Mesothelial cell of epicardium (in vitro differentiated cells): ENCODE measurements at regions not wholly inside any gene's neighbourhood (a gene's known extent, or its start where the extent isn't known, plus 50 kb on each side); places are given as distances from the start of the nearest gene placed in this dataset.

ENCODE experiments used
- DNase-seq, 2 experiments: peaks; one replicate each; pipeline ENCODE4 v3.0.0; 2021; ENCODE audit warnings: low spot score in 2 of 2; ENCODE audit not compliant: unreplicated experiment in 2 of 2
- H3K27ac Mint-ChIP-seq: 2 replicates; pipeline ENCODE4 v1.8.0; 2021; ENCODE audit warnings: mixed read lengths
- H3K27me3 Mint-ChIP-seq: 2 replicates; pipeline ENCODE4 v1.8.0; 2021; ENCODE audit warnings: low read depth, mixed read lengths
- H3K36me3 Mint-ChIP-seq: 2 replicates; pipeline ENCODE4 v1.8.0; 2021; ENCODE audit warnings: mixed read lengths
- H3K4me1 Mint-ChIP-seq: 2 replicates; pipeline ENCODE4 v1.8.0; 2021; ENCODE audit warnings: mixed read lengths
- H3K4me3 Mint-ChIP-seq: 2 replicates; pipeline ENCODE4 v1.8.0; 2021; ENCODE audit warnings: mild to moderate bottlenecking, moderate library complexity, mixed read lengths
- H3K9me3 Mint-ChIP-seq: 2 replicates; pipeline ENCODE4 v1.8.0; 2021; ENCODE audit warnings: mixed read lengths
- CTCF ChIP-seq: fragments of 200-600 bp; sonication (generic); IDR thresholded peaks from one replicate; pipeline ENCODE4 v1.5.0; 2021; ENCODE audit warnings: antibody characterized with exemption; ENCODE audit not compliant: unreplicated experiment

GRCh38 chr5:73290242-73290641 is 117.2 kb downstream of the TMEM174 start:
- H3K9me3 Mint-ChIP-seq, result no peaks in the 10 kb centered on the region
- no peak overlapping the region for H3K27ac Mint-ChIP-seq
- peaks cover 50% of the 10 kb centered on the region for H3K27me3 Mint-ChIP-seq

GRCh38 chr5:73288803-73289720 is 116.1 kb downstream of the TMEM174 start:
- peaks cover 20% of the 10 kb centered on the region for H3K4me1 Mint-ChIP-seq
- H3K27ac Mint-ChIP-seq, result no peak overlapping the region
- DNase-seq, result no peak
- peaks cover 49% of the 10 kb centered on the region for H3K27me3 Mint-ChIP-seq
- no peak overlapping the region for H3K4me3 Mint-ChIP-seq
- TF ChIP-seq CTCF, result no peak
- H3K36me3 Mint-ChIP-seq, result no peaks in the 10 kb centered on the region
- no peaks in the 10 kb centered on the region for H3K9me3 Mint-ChIP-seq

More at GRCh38 chr5:73290242-73290641, 117.2 kb downstream of the TMEM174 start:
- peaks cover 15% of the 10 kb centered on the region for H3K4me1 Mint-ChIP-seq
- H3K36me3 Mint-ChIP-seq, result no peaks in the 10 kb centered on the region
- DNase-seq, result no peak
- H3K4me3 Mint-ChIP-seq, result no peak overlapping the region
- no peak for TF ChIP-seq CTCF

GRCh38 chr5:73286896-73287295 is 113.9 kb downstream of the TMEM174 start:
- H3K4me1 Mint-ChIP-seq, result peaks cover 29% of the 10 kb centered on the region
- no peak overlapping the region for H3K4me3 Mint-ChIP-seq
- H3K27ac Mint-ChIP-seq, result no peak overlapping the region
- H3K36me3 Mint-ChIP-seq, result no peaks in the 10 kb centered on the region
- peaks cover 62% of the 10 kb centered on the region for H3K27me3 Mint-ChIP-seq
- no peak for TF ChIP-seq CTCF
- no peak for DNase-seq
- no peaks in the 10 kb centered on the region for H3K9me3 Mint-ChIP-seq

- H3K27me3 Mint-ChIP-seq, result peaks cover 50% of the 10 kb centered on the region
- DNase-seq, result no peak
- H3K36me3 Mint-ChIP-seq, result no peaks in the 10 kb centered on the region
- H3K27ac Mint-ChIP-seq, result no peak overlapping the region
- TF ChIP-seq CTCF, result no peak
- peaks cover 38% of the 10 kb centered on the region for H3K4me1 Mint-ChIP-seq
- H3K9me3 Mint-ChIP-seq, result no peaks in the 10 kb centered on the region
- H3K4me3 Mint-ChIP-seq, result no peak overlapping the region
Measured at GRCh38 chr5:73284985-73285384, 112.0 kb downstream of the TMEM174 start.

- no peak for TF ChIP-seq CTCF
- Mint-ChIP-seq H3K27ac (no peak overlapping the region), H3K36me3 (no peaks in the 10 kb centered on the region), H3K4me1 (peaks cover 45% of the 10 kb centered on the region), H3K4me3 (no peak overlapping the region), H3K9me3 (no peaks in the 10 kb centered on the region), H3K27me3 (peaks cover 53% of the 10 kb centered on the region)
- DNase-seq, result no peak
Measured at GRCh38 chr5:73284220-73284795, 111.3 kb downstream of the TMEM174 start.
